ENCODE measurements at regions not wholly inside any gene's neighbourhood (a gene's known extent, or its start where the extent isn't known, plus 50 kb on each side); places are given as distances from the start of the nearest gene placed in this dataset.
"Not testable (repeated sequence)": the region's sequence is repeated elsewhere in the genome, so short reads cannot be mapped to it uniquely, and the experiment has no call there.

DNA sequence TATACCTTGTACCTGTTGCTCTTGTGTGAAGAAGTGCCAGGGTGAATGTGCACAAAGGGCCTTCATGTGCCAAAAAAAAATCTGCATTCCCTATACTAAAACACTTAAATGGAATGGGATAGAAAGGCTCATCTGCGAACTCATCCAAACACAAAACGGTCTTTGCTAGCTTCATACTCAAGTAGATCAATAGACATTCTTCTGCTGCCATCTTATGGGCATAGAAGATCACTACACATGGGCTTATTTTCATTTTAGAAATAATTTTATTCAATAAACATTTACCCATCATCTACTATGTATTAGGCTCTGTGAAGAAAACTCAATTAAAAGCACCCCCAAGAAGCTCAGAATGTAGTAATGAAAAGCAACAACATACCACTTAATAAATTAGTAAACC, 693.1 kb downstream of the CDY1 start:
- H3K4me1 ChIP-seq; intact Hi-C loops (cut with DNase I); H3K9me3 ChIP-seq; H3K36me3 ChIP-seq; H3K27ac ChIP-seq; DNase-seq; H3K4me3 ChIP-seq; H3K27me3 ChIP-seq: not testable (repeated sequence)
- WGBS, 2 donors: 29 to 56% methylated on average over 2 of the region's 2 CpGs
- TF ChIP-seq, protein P1, sequence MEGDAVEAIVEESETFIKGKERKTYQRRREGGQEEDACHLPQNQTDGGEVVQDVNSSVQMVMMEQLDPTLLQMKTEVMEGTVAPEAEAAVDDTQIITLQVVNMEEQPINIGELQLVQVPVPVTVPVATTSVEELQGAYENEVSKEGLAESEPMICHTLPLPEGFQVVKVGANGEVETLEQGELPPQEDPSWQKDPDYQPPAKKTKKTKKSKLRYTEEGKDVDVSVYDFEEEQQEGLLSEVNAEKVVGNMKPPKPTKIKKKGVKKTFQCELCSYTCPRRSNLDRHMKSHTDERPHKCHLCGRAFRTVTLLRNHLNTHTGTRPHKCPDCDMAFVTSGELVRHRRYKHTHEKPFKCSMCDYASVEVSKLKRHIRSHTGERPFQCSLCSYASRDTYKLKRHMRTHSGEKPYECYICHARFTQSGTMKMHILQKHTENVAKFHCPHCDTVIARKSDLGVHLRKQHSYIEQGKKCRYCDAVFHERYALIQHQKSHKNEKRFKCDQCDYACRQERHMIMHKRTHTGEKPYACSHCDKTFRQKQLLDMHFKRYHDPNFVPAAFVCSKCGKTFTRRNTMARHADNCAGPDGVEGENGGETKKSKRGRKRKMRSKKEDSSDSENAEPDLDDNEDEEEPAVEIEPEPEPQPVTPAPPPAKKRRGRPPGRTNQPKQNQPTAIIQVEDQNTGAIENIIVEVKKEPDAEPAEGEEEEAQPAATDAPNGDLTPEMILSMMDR (IDR thresholded peaks at IDR 0.05): peak in 2 of 4 experiments; percentile 11 to 37

DNA sequence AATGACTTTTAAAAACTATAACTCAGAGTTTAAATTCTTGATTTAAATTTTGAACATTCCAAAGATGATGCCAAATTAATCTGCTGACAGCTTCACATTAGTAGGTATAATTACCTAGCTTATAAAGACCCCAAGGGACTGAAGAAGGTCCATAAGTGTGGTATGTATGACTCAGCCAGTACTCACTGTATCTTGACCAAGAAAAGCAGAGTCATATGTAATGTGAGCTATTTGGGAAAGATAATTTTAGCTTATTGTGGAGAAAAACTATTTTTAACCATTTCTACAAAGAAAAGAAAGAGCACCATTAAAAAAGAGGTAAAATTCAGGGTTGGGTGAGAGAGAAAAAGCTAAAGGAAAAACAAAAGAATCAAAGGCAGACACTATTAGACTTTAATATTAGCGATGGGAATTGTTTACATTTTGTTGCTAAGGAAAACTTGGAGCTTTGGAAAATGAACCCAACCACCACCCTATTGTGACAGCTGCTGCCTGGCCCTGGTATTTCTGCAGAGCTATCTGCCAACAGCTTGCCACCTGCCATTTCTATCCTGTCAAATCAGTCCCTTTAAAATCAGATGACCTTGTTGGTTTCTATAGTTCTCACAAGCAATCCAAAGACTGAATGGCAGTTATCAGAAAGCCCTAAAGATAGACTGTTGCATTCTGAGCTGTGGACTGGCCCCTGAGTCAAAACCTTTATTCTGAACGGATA, 697.7 kb downstream of the CDY1 start:
- H3K4me3 ChIP-seq; intact Hi-C loops (cut with DNase I); H3K27ac ChIP-seq; H3K36me3 ChIP-seq; DNase-seq; H3K4me1 ChIP-seq; H3K27me3 ChIP-seq; H3K9me3 ChIP-seq: not testable (repeated sequence)
- WGBS, 2 donors: 57 to 58% methylated on average over 2 of the region's 2 CpGs

DNA sequence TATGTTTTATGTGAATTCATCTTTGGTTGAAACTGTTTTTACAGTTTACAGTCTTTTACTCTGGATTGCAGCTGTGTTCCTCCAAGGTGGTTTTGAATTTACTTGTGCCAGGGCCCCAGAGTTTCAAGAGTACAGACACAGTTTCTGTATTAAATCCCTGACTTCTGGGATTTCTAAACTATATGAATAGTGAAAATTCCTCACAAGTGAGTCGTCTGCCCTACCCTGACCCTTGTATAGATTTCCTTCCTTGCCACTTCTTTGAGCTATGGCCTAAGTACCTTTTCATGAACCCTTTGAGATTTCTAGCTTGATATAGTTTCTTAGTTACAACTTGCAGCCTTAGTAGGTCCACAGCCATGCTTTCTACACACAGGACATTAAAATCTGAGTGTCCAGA, 700.8 kb downstream of the CDY1 start:
- H3K27ac ChIP-seq; H3K4me3 ChIP-seq; H3K27me3 ChIP-seq; H3K36me3 ChIP-seq; H3K9me3 ChIP-seq; DNase-seq; intact Hi-C loops (cut with DNase I); H3K4me1 ChIP-seq: not testable (repeated sequence)
- 53 to 55% methylated on average over 1 of the region's 1 CpG for WGBS, 2 donors

DNA sequence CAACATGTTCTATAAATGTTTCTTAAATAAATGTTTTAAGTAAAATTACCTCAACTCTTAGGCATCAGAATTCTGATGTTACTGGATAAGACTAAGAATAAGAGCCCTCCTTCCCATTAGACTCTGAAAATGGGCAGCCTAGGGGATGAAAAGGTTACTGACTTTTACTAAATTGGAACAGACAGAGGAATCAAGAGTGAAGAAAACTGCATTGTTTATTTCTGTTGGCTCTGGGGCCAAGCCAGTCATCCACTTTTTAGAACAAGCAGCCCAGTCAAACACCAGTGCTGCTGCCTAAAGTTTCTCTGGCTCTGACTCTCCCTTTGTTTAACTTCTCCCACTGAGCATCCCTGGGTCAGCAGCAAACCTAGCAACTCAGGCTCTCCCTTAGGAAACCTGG, 731.0 kb downstream of the CDY1 start:
- H3K9me3 ChIP-seq; intact Hi-C loops (cut with DNase I); H3K27ac ChIP-seq; DNase-seq; H3K4me3 ChIP-seq; H3K36me3 ChIP-seq; H3K4me1 ChIP-seq; H3K27me3 ChIP-seq: not testable (repeated sequence)

DNA sequence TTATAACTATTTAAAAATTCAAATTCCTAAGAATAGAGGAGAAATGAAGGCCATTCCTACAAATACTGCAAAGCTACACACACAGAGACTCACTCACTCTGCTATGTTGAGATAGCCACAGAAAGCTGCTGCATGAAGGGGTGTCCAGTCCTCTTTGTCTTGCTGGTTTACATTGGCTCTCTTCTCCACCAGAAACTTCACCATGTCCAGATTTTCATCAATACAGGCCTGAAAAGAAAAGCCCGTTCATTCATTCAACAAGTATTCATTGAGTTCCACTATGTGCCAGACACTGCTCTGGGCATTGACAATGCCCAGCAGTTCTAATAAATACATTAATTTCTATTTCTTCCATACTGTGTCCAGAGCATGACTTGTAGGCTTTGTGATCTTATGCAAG, 732.3 kb downstream of the CDY1 start:
- DNase-seq: no peak
- intact Hi-C loops (cut with DNase I): no loop called here
- Histone ChIP-seq H3K27ac (no peak overlapping the region), H3K36me3 (no peaks in the 10 kb centered on the region), H3K4me3 (no peak overlapping the region), H3K27me3 (no peaks in the 10 kb centered on the region), H3K9me3 (no peaks in the 10 kb centered on the region), H3K4me1 (no peaks in the 10 kb centered on the region)
- TF ChIP-seq POLR2AphosphoS5 (IDR thresholded peaks at IDR 0.05) (no peak), POLR2A (IDR thresholded peaks at IDR 0.05) (no peak), EP300 (IDR thresholded peaks at IDR 0.05) (no peak)
- TF ChIP-seq, protein P1 (IDR thresholded peaks at IDR 0.05): no peak
- whole genome bisulfite sequencing, 2 donors: 88 to 91% methylated on average over 1 of the region's 1 CpG

DNA sequence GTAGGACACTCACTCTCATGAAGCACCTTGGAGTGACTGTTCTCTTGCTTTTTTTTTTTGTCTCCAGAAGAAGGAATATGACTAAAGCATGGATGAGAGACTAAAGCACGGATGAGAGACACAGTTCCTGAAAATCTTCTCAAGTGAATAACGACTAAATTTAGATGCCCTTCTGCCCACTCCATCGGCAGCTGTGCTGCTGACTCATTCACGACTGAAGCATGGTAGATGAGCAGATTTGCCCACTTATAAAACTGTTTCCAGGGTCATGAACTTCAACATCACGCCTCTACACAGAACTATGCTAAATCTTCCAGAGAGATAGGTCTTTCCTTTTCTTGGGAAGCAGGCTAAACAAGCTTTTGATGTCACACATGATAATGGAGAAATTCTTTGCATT, 738.0 kb downstream of the CDY1 start:
- H3K36me3 ChIP-seq; H3K4me1 ChIP-seq; H3K9me3 ChIP-seq; H3K27me3 ChIP-seq; H3K4me3 ChIP-seq; DNase-seq; H3K27ac ChIP-seq; intact Hi-C loops (cut with DNase I): not testable (repeated sequence)
- 60 to 63% methylated on average over 5 of the region's 5 CpGs for WGBS, 2 donors

DNA sequence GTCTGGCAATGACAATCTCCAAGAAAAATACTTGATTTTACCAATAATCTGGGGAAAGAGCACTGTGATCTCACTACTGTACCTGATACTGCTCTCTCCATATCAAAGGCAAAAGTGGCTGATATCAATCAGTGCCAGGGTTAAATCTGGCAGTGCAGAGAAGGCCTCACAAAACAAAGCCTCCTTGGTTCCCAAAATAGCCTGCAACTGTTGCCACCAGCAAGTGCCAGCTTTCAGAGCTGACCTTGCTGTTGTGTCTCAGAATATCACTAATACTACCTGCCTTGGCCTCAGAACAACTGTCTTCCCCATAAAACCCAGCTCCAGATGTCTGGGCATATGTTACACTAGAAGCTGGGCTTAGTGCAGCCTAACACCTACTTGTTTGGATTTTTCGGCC, 738.6 kb downstream of the CDY1 start:
- H3K4me1 ChIP-seq; H3K9me3 ChIP-seq; H3K4me3 ChIP-seq; DNase-seq; H3K36me3 ChIP-seq; H3K27ac ChIP-seq; H3K27me3 ChIP-seq; intact Hi-C loops (cut with DNase I): not testable (repeated sequence)
- 94 to 95% methylated on average over 1 of the region's 1 CpG for WGBS, 2 donors

DNA sequence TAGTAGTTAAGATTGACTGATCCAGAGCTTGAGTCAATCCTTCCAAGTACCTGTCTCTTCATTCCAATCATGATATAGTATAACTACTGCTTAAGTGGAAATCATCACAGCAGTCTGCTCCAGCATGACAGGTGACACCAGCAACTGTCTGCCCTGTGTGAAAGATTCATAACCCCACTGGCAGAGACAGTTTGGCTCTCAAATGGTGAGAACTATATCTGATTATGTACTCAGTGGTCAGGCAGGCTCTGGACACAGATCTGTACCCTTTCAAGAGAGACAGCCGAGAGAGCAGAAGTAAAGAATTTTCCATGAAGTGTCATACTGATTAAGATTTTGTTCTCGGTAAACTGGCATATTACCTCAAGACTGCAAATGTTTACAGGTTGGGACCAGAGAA, 741.5 kb downstream of the CDY1 start:
- H3K27ac ChIP-seq; H3K4me3 ChIP-seq; H3K27me3 ChIP-seq; H3K36me3 ChIP-seq; H3K4me1 ChIP-seq; DNase-seq; H3K9me3 ChIP-seq; intact Hi-C loops (cut with DNase I): not testable (repeated sequence)
- 93 to 98% methylated on average over 2 of the region's 2 CpGs for WGBS, 2 donors

DNA sequence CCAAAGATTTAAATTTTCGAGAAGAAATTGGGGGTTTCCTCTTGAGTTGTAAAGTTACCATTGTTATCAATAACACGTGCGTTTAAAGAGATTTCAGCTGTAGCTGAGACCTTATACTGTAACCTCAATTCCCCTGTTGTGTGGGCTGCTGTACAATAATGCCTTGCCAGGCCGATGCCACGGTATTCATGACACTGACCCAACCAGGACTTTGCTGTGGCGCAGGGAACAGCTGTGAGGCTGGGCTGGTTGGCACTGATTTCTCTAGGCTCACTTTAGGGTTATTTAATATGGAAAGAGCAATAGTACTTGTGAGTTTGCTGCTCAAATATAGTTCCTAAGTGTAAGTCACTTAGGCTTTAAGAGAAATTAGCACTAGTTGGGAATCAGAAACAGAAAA, 744.2 kb downstream of the CDY1 start:
- H3K27me3 ChIP-seq; H3K4me3 ChIP-seq; H3K27ac ChIP-seq; intact Hi-C loops (cut with DNase I); H3K9me3 ChIP-seq; H3K4me1 ChIP-seq; H3K36me3 ChIP-seq; DNase-seq: not testable (repeated sequence)
- 73 to 75% methylated on average over 6 of the region's 6 CpGs for WGBS, 2 donors

DNA sequence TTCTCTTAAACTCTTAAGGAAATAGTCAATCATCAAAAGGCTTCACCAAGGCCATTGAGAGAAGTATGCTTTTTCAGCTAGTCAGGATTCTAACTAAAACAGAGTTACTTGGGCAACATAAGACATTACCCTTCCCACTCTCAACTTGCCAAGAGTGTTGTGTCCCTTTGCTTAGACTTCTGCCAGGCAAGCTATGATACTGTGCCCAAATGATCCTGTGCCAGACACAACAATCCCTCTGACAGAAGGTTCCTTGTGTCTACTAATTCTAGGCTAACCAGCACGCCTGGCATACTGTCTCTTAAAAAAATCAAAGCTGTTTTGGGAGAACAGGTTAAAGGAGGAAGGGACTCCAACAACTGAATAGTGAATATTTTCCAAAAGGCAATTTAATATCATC, 750.6 kb downstream of the CDY1 start:
- DNase-seq; H3K27ac ChIP-seq; H3K4me3 ChIP-seq; H3K27me3 ChIP-seq; intact Hi-C loops (cut with DNase I); H3K9me3 ChIP-seq; H3K4me1 ChIP-seq; H3K36me3 ChIP-seq: not testable (repeated sequence)
- WGBS, 2 donors: 19 to 26% methylated on average over 1 of the region's 1 CpG

All from sigmoid colon (tissue), 6 donors.